NCI-H187 treated with DMSO at 0.1 percent for 48 hours (cell line): ENCODE measurements at regions not wholly inside any gene's neighbourhood (a gene's known extent, or its start where the extent isn't known, plus 50 kb on each side); places are given as distances from the start of the nearest gene placed in this dataset.

Experiments
- DNase-seq: peaks from one replicate; lab custom pipeline; 2025; lab: John Stamatoyannopoulos, UW

- DNase-seq, result no peak
Observed at GRCh38 chr3:24641628-24642027, 147.0 kb upstream of the THRB start.

- DNase-seq, result no peak
Observed at GRCh38 chr3:24645047-24645446, 150.4 kb upstream of the THRB start.

GRCh38 chr3:24646790-24647189 lies 152.1 kb upstream of the THRB start:
- no peak for DNase-seq

GRCh38 chr3:24648063-24648462 lies 153.4 kb upstream of the THRB start:
- no peak for DNase-seq

GRCh38 chr3:24650839-24651238 lies 156.2 kb upstream of the THRB start:
- DNase-seq, result no peak

GRCh38 chr3:24657870-24658510 lies 163.3 kb upstream of the THRB start:
- no peak for DNase-seq

GRCh38 chr3:24661175-24661584 lies 166.5 kb upstream of the THRB start:
- no peak for DNase-seq

GRCh38 chr3:24662449-24663345 lies 168.0 kb upstream of the THRB start:
- no peak for DNase-seq

- DNase-seq, result no peak
Observed at GRCh38 chr3:24663406-24663805, 168.8 kb upstream of the THRB start.

- no peak for DNase-seq
Observed at GRCh38 chr3:24668039-24668438, 173.4 kb upstream of the THRB start.

GRCh38 chr3:24670871-24671270 lies 176.2 kb upstream of the THRB start:
- DNase-seq, result no peak

GRCh38 chr3:24673596-24673995 lies 178.9 kb upstream of the THRB start:
- DNase-seq, result no peak

GRCh38 chr3:24674261-24674660 lies 179.6 kb upstream of the THRB start:
- DNase-seq, result no peak

GRCh38 chr3:24678021-24678420 lies 183.4 kb upstream of the THRB start:
- DNase-seq, result no peak

GRCh38 chr3:24678421-24678865 lies 183.8 kb upstream of the THRB start:
- DNase-seq, result no peak

- DNase-seq, result no peak
Observed at GRCh38 chr3:24679429-24679828, 184.8 kb upstream of the THRB start.

- DNase-seq, result no peak
Observed at GRCh38 chr3:24680214-24680967, 185.7 kb upstream of the THRB start.

GRCh38 chr3:24682141-24682547 lies 187.5 kb upstream of the THRB start:
- no peak for DNase-seq

- no peak for DNase-seq
Observed at GRCh38 chr3:24683090-24683489, 188.4 kb upstream of the THRB start.

- no peak for DNase-seq
Observed at GRCh38 chr3:24683633-24684384, 189.2 kb upstream of the THRB start.

GRCh38 chr3:24684506-24685023 lies 189.9 kb upstream of the THRB start:
- no peak for DNase-seq

GRCh38 chr3:24686808-24687207 lies 192.2 kb upstream of the THRB start:
- DNase-seq, result no peak
